ENCODE measurements at regions not wholly inside any gene's neighbourhood (a gene's known extent, or its start where the extent isn't known, plus 50 kb on each side); places are given as distances from the start of the nearest gene placed in this dataset.
A peak's percentile ranks its signal among the peaks of the same experiment; 100 is the strongest.

DNA sequence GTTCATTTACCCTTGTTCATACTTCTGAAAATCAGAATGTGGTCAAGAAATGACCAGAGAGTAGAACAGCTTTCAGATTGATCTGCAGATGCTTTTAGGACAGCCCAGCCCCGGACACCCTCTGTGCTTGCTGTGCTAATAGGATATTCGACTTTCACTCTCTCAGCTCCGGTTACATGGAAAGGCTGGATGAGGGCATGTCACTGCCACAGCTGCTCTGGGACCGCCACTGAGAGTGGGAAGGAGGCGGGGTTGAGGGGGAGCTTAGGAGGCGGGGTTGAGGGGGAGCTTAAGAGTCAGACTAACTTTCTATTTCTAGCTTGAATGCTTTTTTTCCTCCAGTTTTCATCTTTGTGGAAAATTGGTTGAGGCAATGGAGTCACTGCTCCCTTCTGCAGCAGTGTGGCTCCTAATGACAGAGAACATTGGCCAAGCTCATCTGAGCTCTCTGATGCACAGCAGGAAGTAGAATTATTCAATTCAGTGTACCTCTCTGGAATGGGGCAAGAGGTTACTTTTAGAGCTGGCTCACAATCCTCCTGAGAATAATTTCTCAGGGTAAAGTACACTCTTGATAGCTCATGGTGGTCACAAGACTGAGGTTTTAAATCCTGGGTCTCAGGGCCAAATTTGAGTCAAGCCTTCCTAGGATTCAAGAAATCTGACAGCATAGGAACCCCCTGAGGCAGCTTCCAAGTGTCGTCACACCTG is 74.6 kb upstream of the NPAS1 start:
- no peak for DNase-seq (ENCODE audit: low read depth in 2 of 2)

DNA sequence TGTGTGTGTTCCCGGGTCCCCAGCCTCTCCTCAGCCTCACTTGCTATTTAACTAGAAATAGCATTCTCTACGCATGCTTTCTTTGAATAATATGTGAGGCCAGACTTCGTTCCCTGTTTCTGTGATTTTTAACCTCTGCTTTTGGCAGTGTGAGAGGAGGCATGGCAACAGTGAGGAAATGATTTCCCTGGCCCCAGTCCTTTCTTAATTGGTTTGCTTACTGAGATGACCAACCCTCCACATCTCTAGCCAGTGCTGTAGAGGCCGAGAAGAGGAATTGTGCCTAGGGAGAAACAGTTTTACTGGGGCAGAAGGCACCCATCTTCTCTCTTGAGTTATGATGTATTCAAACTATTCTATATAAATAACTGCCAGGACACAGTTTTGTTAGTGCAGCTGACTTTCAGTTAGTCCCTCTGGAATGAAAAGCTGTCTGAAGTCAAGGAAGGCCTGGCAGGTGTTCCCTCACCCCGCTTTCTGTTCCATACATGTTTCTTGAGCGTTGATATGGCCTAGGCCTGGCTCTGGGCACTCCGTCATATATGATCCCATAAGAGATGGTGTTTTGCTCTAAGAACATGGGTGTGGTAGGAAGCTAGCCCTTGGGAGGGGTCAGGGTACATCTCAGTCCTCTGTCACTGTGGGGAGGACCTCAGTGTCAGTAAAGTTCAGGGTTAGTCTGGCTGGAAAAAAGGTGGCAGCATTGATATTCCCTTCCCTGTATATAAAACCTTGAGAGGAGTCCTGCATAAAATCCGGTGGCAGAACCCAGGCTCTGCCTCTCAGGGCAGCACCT is 73.7 kb upstream of the NPAS1 start:
- no peak for DNase-seq (ENCODE audit: low read depth in 2 of 2)

DNA sequence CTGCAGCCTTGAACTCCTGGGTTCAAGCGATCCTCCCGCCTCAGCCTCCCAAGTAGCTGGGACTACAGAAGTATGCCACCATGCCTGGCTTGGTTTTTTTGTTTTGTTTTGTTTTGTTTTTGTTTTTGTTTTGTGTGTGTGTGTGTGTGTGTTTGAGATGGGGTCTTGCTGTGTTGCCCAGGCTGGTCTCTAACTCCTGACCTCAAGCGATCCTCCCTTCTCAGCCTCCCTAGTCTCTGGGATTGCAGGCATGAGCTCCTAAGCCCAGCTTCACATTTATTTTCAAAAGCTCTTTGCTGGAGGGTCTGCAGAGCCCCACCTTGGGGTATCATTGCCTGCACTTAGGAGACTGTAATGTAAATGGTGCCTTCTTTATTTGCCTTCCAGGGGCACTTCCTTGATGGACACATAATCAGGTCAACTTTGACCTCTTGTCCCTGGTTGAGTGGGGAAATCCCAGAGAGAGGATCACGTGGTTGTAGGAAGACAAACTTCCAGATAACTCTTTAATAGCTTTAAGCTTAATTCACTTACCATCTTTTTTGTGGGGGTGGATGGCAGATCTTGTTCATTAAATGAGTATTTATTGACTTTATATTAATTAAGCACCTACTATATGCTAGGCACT is 72.9 kb upstream of the NPAS1 start:
- DNase-seq (ENCODE audit: low read depth in 2 of 2) = no peak

DNA sequence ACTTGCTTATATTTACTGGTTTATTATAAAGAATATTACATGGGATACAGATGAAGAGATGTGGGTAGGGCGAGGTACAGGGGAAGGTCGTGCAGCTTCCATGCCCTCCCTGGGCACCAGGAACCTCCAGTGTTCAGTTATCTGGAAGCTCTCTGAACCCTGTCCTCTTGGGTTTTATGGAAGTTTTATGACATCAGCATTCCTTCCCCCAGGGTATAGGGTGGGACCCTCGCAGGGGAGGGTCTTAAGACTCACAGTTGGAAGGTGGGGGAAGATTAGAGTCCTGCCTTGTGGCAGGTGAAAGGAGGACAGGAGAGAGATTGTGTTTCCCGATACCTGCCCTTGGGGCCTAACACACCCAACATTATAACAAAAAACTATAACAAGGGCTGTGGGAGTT is 71.8 kb upstream of the NPAS1 start:
- no peak for DNase-seq (ENCODE audit: low read depth in 2 of 2)

DNA sequence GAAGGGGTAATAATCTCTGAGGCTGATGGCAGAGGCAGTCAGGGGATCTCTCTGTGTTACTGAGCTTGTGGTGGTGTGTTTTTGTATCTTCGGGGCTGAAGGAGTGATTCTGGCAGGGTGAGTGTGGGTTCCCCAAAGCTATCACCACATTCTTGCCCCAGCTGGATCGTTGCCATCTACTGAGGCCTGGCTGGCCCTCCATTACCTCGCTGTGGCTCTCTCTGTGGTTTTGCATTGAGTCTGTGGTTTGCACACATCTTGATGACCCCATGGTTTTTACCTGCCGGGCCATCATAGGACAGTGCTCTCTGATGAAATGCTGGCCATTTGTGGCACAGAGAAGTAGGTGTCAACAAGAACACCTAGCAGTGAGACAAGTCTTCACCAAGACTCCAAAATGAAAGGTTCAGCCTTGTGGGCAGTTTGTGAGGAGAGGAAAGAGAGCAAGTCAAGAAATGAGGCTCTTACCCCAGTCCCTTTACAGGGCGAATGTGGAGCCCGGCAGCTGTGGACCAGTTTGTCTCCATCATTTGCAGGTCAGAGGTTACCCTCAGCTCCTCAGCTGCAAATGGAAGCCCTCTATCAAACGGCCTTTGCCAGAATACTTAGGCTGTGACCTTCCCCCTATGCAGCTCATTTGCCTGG is 69.0 kb upstream of the NPAS1 start:
- no peak for DNase-seq (ENCODE audit: low read depth in 2 of 2)

DNA sequence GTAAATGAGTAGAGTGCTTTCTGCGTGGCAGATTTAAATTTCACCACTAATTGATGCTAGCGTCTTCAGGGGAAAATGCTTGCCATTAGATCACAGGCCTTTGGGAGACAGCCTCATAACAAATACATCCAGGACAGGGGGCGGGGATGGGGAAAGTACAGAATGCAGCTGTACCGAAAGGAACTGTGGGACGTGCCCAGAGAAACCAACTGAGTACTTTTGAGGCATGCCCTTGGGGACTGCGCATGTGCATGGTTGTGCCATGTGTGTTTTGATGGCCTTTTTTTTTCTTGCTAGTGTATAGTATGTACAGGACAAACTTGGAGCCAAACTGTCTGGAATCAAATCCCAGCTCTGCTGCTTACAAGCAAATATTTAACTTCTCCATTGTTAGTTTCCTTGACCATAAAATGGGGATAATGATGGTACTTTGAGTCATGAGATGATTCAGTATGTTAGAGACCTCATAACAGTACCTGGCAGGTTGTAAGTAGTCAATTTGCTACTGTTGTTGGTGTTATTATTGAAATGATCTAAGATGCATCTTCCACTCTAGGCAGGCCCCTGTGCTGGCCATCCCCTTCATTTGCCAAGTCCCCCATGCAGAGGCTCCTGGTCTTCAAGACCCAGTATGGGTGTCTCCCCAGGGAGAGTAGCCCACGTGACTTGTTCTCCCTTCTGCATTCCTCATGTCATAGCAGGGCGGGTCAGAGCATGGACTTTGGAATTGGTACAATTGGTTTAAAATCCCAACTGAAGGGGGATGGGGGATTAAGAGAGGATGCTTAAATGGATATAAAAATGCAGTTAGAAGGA is 68.3 kb upstream of the NPAS1 start:
- peak in 1 of 2 donors; percentile 21 for DNase-seq (ENCODE audit: low read depth in 2 of 2)

DNA sequence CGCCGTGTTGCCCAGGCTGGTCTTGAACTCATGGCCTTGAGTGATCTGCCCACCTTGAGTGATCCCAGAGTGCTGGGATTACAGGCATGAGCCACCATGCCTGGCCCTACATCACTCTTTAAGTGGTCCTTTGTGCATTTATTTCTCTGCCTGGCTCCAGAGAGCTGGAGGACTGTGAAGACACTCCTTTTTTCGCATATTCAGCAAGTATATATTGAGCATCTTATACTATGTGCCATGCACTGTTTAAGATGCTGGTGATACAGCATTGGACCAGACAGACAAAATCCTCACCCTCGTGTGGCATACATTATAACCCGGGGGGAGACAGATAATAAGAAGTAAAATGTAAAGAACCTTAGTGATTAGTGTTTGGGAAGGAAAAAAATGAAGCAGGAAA is 66.8 kb upstream of the NPAS1 start:
- no peak for DNase-seq (ENCODE audit: low read depth in 2 of 2)

DNA sequence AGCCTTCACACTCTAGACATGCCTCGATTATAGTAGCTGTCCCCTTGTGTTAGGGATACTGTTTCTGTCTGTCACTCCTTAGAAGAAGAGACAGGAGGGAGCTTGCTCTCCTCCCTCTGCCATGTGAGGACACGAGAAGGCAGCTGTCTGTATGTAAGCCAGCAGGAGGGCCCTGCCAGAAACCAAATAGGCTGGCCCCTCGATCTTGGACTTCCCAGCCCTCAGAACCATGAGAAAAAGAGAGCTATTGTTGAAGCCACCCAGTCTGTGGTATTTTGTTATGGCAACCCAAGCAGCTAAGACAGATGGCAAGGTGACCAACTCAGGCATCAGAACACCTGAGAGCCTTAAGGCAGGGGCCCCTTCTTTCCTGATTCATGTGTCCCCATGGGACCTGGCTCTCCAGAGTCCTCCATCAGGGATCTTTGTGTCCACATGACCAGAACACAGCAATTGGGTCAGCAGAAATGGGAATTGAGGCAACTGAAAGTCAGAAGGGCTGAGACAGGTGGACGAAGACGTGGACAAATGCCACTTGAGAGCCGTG is 65.6 kb upstream of the NPAS1 start:
- no peak for DNase-seq (ENCODE audit: low read depth in 2 of 2)

DNA sequence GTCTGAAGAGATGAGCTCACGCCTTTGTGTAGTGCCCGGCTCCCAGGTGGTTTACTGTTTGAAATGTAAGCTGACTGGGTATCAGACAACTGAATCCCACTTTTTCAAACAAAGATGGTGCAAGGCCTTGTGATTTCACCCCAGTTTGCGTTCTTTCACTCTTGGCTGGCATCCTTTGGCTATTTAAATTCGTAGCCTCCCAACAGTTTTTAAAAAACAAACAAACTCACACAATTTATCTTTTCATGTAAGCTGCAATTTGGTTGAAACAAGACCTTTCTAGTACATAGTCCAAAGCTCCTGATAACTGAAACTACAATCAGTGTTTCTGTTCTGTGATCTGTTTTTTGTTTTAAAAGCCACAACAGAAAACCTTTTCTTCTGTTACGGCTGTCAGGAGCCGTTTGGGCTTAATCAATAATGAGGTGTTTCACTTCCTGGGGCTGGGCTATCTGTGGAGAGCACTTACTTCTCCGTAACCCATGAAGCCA is 65.1 kb upstream of the NPAS1 start:
- DNase-seq (ENCODE audit: low read depth in 2 of 2) = no peak

DNA sequence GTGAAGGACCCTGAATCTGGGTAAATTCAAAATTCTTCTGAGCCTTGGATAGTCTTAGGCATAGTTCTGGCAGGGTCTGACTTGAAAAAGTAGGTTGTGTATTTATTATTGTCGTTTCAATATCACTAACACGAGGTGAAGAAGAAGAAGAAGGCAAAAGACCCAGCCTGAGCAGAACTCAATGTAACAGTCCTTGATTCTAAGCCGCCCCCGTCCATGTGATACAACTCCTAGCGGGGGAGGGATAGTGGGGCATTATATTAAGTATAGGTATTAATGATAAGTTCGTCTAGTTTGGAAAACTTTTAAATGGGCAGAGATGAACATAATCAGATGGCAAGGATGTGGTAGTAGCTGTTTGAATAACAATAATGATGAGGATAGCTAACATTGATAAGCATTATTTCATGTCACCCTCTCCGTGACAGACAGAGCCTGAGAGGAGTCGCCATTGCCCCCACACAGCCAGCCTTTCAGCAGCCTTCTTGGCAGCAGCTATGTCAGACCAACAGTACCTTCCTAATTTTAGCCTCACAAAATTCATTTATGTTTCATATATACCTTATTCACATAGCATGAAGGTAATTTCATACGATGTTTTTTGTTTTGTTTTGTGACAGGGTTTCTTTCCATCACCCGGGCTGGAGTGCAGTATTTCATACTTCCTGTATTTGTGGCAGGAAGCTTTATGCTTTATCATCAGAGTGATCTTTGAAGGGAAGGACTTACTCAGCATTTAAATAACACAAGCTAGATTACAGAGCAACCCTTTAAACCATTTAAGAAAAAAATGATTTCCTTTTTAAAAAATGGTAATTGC is 64.4 kb upstream of the NPAS1 start:
- DNase-seq (ENCODE audit: low read depth in 2 of 2) = no peak

DNA sequence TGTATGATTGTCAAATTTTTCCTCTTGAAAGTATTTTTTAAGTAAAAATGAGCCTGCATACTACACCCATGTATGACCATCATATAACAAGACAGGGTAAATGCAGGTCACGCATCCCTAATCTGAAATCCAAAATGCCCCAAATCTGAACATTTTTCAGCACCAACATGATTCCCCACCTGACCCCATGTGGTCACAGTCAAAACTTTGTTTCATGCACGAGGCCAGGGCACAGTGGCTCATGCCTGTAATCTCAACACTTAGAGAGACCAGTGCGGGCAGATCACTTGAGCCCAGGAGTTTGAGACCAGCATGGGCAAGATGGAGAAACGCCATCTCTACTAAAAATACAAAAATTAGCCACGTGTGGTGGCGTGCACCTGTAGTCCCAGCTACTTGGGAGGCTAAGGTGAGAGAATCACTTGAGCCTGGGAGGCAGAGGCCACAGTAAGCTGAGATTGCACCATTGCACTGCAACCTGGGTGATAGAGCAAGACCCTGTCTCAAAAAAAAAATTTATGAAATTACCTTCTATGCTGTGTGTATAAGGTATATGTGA is 63.7 kb upstream of the NPAS1 start:
- no peak for DNase-seq (ENCODE audit: low read depth in 2 of 2)

DNA sequence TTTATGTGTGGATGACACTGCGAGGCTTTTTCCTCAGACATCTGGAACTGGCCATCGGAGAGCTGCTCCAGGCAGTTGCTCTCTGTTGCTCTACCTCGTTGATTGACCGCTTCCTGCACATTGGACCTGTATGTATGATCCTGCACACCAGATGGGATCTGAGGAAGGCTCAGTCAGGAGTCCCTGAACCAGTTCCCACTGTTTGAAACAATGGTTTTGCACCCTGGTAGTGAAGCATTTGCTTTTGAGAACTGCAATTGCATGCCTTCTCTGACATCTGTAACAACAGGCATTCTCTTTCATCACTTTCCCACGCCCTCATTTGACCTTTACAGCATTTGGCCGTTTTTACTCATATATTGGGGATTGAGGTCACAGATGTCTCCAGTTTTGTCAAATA is 61.1 kb upstream of the NPAS1 start:
- peak in 1 of 2 donors; percentile 26 for DNase-seq (ENCODE audit: low read depth in 2 of 2)

DNA sequence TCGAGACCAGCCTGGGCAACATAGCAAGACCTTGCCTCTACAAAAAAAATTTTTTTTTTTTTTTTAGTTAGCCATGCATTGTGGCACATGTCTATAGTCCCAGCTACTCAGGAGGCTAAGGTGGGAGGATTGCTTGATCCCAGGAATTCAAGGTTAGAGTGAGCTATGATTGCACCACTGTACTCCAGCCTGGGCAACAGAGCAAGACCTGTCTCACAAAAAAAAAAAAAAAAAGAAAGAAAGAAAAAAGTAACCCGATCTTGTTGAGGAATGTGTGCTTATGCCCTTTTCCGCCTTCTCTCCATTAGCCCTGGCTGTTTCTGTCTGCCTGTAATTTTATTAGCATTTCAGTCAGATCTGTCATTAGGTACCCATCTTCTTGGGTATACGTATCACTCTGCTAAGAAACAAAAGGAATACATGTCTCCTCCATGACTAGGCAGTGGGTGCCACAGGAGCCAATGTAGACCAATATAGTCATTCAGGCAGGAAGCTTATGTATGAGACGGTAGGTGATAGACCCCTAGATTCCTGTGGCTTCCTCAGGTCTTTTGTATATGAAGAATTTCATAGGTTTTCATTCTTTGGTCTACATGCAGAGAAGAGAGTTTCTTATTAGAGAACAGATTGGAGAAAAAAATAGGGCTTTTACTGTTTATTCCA is 59.6 kb upstream of the NPAS1 start:
- DNase-seq (ENCODE audit: low read depth in 2 of 2) = no peak

DNA sequence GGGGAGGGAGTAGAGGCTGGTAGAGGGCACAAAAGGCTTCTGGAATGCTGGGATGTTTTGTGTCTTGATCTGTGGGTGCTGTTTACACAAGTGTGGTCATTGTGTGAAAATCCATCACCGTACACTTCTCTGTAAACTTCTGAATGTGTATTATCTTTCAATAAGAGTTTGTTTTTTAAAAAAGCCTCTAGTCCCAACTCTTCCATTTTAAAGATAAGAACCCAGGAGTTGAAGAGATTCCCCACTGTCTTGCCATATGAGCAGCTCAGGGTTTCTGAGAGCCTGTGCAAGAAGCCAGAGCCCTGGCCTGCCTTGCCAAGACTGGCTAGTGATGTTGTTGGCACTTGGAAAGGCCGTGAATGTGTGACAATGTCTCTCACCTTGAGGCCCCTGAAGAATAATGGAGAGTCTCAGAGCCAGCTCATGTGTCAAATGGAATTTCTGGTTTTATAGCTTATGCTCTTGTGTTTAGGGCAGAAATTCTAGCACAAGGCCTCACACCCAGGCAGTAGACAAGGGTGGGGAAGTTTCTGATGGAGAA is 57.5 kb upstream of the NPAS1 start:
- no peak for DNase-seq (ENCODE audit: low read depth in 2 of 2)

DNA sequence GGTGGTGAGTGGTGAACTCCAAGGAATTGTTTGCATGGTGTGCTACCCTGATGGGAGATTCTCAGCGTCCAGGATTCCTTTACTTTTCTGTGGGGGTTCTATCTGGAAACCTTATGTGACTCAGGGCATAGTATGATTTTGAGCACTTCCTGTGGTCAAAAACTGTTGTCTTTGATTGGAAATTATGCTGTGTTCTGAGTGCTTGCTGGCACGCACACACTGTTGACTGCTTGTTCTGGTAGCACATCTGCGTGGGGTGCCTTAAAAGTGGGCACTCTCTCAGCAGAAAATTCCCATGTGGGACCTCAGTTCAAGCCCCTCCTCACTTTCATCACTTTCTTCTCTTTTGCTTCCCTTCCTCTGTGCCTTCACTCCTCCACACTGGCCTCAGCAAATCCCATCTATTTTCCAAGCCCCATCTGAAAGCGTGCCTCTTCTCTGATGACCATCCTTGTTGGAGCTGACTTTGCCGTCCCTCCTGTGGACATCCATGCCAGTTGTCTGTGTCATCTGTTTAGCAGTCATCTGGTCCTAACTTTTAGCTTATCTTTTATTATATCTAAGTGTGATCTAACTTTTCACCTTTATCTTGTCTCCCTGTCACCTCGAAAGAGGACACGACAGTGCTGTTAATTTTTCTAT is 56.4 kb upstream of the NPAS1 start:
- peak in 1 of 2 donors; percentile 14 for DNase-seq (ENCODE audit: low read depth in 2 of 2)

DNA sequence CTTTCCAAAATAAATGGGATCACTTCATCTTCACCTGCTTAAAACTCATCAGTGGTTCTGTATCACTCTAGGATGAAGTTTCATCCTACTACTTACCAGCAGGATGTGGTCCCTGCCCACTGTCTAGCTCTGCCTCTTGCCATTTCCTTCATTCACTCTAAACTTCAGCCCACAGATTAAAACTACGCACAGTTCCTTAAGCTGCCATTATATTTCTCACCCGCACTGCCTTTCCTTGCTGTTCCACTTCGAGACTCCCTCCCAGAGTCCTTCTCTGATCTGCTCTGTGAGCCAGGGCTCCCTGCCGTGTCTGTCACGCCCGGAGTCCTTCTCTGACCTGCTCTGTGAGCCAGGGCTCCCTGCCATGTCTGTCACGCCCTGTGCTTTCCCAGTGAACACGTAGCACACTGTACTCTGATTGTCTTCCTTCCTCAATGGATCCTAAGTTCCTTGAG is 52.0 kb upstream of the NPAS1 start:
- DNase-seq (ENCODE audit: low read depth in 2 of 2) = no peak
